T47D (cell line): ENCODE measurements at regions not wholly inside any gene's neighbourhood (a gene's known extent, or its start where the extent isn't known, plus 50 kb on each side); places are given as distances from the start of the nearest gene placed in this dataset.

ENCODE experiments used
- DNase-seq, 2 experiments: peaks; one replicate each; pipeline versions ENCODE4 v3.0.0 to v3.0.0-alpha.2; 2011 to 2012; ENCODE audit warnings: low read depth in 1 of 2, low spot score in 1 of 2
- JUND ChIP-seq: IDR thresholded peaks from 2 replicates; pipeline ENCODE4 v1.6.1; 2012; ENCODE audit warnings: low read depth
- in situ Hi-C: cut with HindIII; loops from 2 replicates; pipeline ENCODE4 v1.10.0; 2016; ENCODE audit warnings: low sequenced_read_pairs, low pct_unique_long_range_greater_than_20kb

DNA sequence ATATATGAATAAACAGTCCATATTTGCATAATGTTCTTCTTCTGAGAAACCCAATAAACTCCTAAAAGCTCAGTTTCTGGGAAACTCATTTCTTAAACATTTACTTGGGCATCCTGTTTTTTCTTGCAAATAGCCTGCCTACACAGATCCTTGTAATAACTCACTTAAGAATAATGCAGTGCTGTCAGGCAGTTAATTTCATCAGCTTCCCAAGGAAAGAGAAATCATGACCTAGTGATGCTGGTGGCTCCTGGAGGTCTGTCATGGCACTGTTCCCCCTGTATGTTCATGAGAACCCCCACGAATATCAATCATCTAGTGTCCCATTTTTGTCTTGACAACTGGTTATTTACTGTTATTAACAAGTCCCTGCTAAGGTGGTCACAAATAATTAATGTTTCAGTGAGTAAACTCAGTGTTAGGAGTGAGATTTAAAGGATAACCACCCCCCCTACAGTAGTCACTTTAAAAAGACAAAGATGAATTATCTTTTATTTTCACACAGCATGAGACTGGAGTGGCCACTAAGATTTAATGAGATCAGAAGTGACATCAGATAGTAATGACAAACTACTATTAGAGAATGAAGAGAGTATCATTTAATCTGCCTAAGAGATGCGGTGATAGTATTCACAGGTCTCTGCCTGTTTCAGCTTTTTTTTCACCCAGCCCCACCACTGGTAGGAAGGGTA, 279.5 kb upstream of the NECTIN3 start:
- in situ Hi-C loops: no loop called here
- no peak for DNase-seq
- no peak for TF ChIP-seq JUND

- in situ Hi-C loops: no loop called here
- DNase-seq: no peak
- no peak for TF ChIP-seq JUND
Measured at GRCh38 chr3:110793611-110794010, 278.0 kb upstream of the NECTIN3 start.

- in situ Hi-C loops: no loop called here
- no peak for DNase-seq
- TF ChIP-seq JUND: no peak
Measured at GRCh38 chr3:110795163-110795562, 276.5 kb upstream of the NECTIN3 start.

- in situ Hi-C loops: no loop called here
- TF ChIP-seq JUND: no peak
- peak in 1 of 2 experiments; percentile 1 for DNase-seq
Measured at GRCh38 chr3:110799271-110799670, 272.3 kb upstream of the NECTIN3 start.

DNA sequence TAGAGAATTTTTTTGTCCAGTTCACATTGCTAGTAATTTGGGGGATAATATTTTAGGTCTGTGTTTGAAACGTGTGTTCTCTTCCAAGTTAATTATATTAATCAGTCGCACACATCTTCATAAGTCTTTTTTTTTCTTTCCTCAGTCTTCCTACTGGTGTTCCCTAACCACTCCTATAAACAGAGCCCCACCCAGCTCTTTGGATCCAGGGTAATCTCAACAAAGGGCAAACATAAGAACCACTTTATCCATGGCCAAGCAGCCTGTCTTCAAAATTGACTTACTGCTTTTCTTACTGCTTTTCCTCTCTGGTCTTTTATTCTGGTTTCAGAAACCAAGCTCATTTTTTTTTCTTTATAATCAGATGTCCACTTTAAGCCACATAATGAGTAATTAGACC, 266.8 kb upstream of the NECTIN3 start:
- DNase-seq: no peak
- in situ Hi-C loops: no loop called here
- TF ChIP-seq JUND: no peak

DNA sequence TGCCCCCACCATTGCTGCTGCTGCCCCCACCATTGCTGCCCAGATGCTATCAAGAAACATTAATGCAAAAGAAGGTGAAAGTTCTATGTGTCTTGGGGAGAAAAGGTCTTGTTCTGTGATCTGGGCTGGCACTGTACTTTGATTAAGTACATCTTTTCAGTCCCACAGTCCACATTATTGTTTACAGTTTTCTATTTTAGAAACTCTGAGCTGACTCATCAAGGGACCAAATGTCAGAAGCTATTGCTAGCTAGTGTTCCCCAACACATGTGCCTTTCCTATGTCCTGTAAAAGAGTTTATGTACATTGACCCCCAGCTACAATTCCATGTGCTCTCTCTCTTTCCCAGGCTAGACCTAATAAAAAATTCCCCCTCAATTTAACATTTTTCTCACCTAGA, 264.7 kb upstream of the NECTIN3 start:
- TF ChIP-seq JUND: no peak
- DNase-seq: no peak
- in situ Hi-C loops: no loop called here

- DNase-seq: no peak
- TF ChIP-seq JUND: no peak
- in situ Hi-C loops: no loop called here
Measured at GRCh38 chr3:110808630-110809029, 263.0 kb upstream of the NECTIN3 start.

DNA sequence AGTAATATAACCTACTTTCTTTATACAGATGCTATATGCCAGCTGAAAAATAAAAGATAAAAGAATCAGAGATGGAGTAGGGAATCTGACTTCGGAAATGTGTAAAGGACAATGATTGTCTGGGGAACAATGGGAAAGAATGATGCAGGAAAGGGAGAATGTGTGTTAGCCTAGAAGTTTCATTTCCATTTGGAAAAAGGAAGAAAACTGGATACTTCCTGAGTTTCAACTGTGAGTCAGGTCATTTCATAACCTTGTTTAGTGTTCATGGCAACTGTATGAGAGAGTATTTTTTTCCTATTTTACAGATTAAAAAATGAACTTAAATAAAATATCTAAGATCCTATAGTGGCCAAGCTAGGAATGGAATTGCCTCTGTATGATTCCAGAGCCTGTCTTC, 261.3 kb upstream of the NECTIN3 start:
- no peak for TF ChIP-seq JUND
- DNase-seq: no peak
- in situ Hi-C loops: no loop called here

DNA sequence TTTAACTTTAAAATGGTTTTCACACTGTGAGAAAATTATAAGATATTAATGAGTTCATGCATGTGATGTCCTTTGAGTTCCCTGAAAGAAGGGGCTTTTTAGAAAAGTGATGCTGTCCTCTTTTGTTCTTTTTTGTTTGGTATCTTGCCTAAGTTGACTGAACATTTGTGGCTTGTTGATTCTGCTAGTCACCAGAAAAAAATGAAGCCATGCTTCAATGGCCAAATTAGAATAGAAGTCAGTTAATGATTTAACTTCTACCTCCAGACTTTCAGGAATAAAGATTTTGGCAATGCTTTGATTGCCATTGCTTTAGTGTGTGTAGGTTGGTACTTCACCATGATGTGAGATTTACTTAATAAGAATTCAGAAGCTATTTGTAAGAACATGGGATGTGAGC, 260.6 kb upstream of the NECTIN3 start:
- no peak for TF ChIP-seq JUND
- no peak for DNase-seq
- in situ Hi-C loops: no loop called here

GRCh38 chr3:110813541-110813940, 258.1 kb upstream of the NECTIN3 start:
- TF ChIP-seq JUND: no peak
- no peak for DNase-seq
- in situ Hi-C loops: no loop called here

DNA sequence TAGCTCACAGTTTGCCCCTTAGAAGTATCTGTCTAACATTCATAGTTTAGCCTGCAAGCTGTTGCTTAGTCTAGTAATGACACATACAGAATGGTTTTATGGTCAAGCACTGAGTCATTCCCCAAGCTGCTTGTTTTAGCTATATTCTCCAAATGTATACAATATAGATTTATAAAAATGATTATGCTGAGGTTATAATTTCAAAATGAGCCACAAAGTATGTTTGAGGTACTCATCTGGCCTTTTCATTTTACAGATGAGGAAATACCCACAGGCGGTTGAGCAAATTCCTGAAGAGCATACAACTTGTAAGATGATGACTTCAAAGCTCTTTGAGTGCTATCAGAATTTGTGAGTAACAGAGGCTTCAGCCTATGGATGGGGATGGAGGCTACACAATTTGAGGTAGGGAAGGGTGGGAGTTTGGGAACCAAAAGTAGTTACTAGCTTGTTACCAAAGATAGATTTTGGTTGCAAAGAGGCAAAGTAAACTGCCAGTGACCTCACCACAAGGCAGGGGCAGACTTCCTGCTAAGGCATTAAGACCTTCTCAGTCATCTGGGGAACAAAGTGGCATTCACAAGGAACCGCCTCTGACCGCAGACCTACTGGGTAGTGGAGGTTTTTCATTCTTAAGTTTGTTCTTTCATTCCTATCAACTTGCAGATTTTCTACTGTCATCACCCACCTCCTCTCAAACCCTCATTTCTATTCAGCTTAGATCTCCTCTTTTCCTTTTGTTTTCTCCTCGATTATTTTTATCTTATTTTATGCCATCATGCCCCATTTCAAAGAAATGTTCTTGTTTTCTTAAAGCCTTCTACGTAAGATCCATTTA, 257.2 kb upstream of the NECTIN3 start:
- no peak for TF ChIP-seq JUND
- in situ Hi-C loops: no loop called here
- no peak for DNase-seq

DNA sequence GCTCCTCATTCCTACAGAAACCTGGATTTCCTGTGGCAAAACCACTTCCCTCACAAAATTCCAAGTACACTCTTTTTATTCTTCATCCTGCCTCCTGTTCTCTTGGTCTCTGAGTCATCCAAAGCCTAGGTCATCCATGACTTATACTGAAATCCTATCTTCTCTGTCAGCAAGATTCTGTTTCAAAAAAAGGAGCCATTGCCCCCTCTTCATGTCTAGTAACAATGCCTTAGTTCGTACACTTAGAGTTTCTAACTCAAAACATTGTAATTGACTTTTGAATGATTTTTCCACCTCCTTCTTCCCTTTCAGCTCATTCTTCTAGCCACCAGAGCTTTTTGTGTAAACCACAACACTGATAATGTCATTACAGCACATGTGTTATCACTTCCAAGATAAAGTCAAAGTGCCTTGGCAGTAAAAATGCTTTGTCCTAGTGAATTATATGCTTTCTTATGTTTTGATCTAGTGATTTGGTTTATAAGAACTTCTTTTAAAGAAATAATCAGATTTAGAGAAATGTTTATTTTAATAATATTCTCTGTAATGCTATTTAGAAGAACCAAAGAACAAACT, 256.5 kb upstream of the NECTIN3 start:
- no peak for DNase-seq
- TF ChIP-seq JUND: no peak
- in situ Hi-C loops: no loop called here

DNA sequence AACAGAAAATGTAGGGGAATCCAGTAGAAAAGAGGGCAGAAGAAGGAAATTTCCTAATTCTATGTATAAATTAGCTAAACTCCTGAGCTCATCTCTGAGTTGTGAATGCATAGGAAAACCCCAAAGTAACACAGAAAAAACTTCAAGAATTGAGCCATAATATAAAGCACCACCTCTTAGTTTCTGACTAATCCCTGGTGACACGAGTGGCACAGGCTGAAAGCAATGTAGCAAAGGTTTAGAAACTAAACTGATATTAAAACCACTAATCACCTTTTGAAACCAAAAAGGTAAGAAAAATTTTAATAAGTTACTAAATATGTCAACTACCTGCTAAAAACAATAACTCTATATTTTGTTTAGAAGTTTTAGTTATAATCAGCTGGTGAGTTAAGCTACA, 255.6 kb upstream of the NECTIN3 start:
- in situ Hi-C loops: no loop called here
- TF ChIP-seq JUND: no peak
- no peak for DNase-seq
